ENCODE measurements at regions not wholly inside any gene's neighbourhood (a gene's known extent, or its start where the extent isn't known, plus 50 kb on each side); places are given as distances from the start of the nearest gene placed in this dataset.

- TF ChIP-seq CTCF (IDR thresholded peaks at IDR 0.05; ENCODE audit: low read length) (no peak), EZH2 (optimal IDR thresholded peaks at IDR 0.05; ENCODE audit: low read depth, low read length) (no peak)
These were observed 121.9 kb downstream of the NPIPB5 start for GRCh38 chr16:22632606-22633005.

All from MM.1S (cell line).